Neural progenitor cell (in vitro differentiated cells): ENCODE measurements at regions not wholly inside any gene's neighbourhood (a gene's known extent, or its start where the extent isn't known, plus 50 kb on each side); places are given as distances from the start of the nearest gene placed in this dataset.

Experiments
- EZH2 ChIP-seq: fragments of 200-600 bp; sonication (generic); IDR thresholded peaks from 2 replicates; pipeline ENCODE4 v1.6.1; 2017; ENCODE audit warnings: antibody characterized with exemption, mild to moderate bottlenecking, moderate library complexity
- EZH2phosphoT487 ChIP-seq: fragments of 200-600 bp; sonication (generic); IDR thresholded peaks from 2 replicates; pipeline ENCODE4 v1.6.1; 2017; ENCODE audit warnings: antibody characterized with exemption
- TF ChIP-seq, protein P1 (sequence below): fragments of 200-600 bp; sonication (generic); IDR thresholded peaks from 2 replicates; pipeline ENCODE4 v1.5.1; 2017; ENCODE audit warnings: antibody characterized with exemption, mild to moderate bottlenecking

- no peak for TF ChIP-seq EZH2
- TF ChIP-seq, protein P1, sequence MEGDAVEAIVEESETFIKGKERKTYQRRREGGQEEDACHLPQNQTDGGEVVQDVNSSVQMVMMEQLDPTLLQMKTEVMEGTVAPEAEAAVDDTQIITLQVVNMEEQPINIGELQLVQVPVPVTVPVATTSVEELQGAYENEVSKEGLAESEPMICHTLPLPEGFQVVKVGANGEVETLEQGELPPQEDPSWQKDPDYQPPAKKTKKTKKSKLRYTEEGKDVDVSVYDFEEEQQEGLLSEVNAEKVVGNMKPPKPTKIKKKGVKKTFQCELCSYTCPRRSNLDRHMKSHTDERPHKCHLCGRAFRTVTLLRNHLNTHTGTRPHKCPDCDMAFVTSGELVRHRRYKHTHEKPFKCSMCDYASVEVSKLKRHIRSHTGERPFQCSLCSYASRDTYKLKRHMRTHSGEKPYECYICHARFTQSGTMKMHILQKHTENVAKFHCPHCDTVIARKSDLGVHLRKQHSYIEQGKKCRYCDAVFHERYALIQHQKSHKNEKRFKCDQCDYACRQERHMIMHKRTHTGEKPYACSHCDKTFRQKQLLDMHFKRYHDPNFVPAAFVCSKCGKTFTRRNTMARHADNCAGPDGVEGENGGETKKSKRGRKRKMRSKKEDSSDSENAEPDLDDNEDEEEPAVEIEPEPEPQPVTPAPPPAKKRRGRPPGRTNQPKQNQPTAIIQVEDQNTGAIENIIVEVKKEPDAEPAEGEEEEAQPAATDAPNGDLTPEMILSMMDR: no peak
- no peak for TF ChIP-seq EZH2phosphoT487
These were observed 559.8 kb upstream of the SLC35B3 start for GRCh38 chr6:8995156-8995555.
